Spleen (tissue), 7 donors: ENCODE measurements at regions not wholly inside any gene's neighbourhood (a gene's known extent, or its start where the extent isn't known, plus 50 kb on each side); places are given as distances from the start of the nearest gene placed in this dataset.

Experiments
- POLR2A ChIP-seq, 3 donors: fragments of 450-650 bp; IDR thresholded peaks; one replicate each; pipeline ENCODE4 v1.5.1; 2017; ENCODE audit warnings: antibody characterized with exemption in 3 of 3, mild to moderate bottlenecking in 1 of 3
- POLR2AphosphoS5 ChIP-seq, 3 donors: sonication (generic); formaldehyde crosslinking; IDR thresholded peaks; one replicate each; pipeline ENCODE4 v1.5.1; 2017; ENCODE audit warnings: antibody characterized with exemption in 3 of 3
- TF ChIP-seq, protein P1 (sequence below), 11 experiments: fragments of 200-600 bp in 7 of 11; fragments of 450-650 bp in 4 of 11; sonication (generic) in 4 of 11; IDR thresholded peaks in 8 of 11; conservative IDR thresholded peaks in 3 of 11; 1 replicate in 7 of 11; 2 replicates in 4 of 11; pipeline versions ENCODE4 v1.4.0 to v1.8.0; 2016 to 2021; ENCODE audit warnings: antibody characterized with exemption in 11 of 11, inconsistent platforms in 4 of 11, mild to moderate bottlenecking in 1 of 11
- donor health status: DM: no; HTN: no; CAD: no; lungs with moderate emphysema.
- donor health status: DM: no; HTN: no; CAD: no.
- donor health status: DM: no; HTN: no; CAD: no.

DNA sequence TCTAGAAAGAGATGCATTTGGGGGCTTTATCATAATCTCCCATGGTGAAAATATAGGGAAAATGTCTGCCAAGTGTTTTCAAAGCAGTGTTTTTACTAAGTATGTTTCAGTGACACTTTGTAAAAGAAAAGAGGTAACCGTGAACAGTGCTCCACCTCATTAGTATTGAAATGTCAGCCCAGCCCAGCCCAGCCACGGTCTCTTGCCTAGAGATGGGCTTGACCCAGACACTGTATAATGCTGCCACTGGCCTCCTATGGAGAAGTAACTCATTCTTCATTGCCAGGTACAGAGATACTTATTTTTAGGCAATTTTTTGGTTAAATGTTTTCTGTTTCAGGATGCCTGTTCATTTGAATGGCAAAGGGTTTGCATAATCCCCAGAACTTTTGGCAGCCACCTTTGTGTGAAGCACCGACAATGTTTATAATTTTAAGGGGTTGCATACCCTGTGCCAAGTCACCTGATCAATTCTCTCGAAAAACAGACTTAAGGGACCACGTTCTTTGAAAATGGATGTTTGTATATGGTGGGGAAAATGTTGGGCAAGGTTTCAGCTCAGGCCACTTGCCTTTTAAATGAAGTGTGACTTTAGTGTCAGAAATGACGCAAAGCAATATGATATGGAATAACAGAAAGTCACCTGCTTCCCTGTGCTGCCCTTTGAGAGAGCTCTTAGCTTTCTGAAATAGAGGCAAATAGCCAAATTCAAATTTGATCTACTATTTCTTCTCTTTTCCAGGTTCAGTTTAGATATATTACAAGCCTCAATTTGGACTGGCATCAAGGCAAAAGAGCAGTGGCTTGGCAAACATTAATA, 314.5 kb upstream of the RGPD4 start:
- TF ChIP-seq, protein P1, sequence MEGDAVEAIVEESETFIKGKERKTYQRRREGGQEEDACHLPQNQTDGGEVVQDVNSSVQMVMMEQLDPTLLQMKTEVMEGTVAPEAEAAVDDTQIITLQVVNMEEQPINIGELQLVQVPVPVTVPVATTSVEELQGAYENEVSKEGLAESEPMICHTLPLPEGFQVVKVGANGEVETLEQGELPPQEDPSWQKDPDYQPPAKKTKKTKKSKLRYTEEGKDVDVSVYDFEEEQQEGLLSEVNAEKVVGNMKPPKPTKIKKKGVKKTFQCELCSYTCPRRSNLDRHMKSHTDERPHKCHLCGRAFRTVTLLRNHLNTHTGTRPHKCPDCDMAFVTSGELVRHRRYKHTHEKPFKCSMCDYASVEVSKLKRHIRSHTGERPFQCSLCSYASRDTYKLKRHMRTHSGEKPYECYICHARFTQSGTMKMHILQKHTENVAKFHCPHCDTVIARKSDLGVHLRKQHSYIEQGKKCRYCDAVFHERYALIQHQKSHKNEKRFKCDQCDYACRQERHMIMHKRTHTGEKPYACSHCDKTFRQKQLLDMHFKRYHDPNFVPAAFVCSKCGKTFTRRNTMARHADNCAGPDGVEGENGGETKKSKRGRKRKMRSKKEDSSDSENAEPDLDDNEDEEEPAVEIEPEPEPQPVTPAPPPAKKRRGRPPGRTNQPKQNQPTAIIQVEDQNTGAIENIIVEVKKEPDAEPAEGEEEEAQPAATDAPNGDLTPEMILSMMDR (IDR thresholded peaks at IDR 0.05 in 8 of 11, conservative IDR thresholded peaks at IDR 0.05 in 3 of 11) = no peak
- TF ChIP-seq POLR2AphosphoS5 (IDR thresholded peaks at IDR 0.05) (no peak), POLR2A (IDR thresholded peaks at IDR 0.05) (no peak)
